ENCODE measurements at regions not wholly inside any gene's neighbourhood (a gene's known extent, or its start where the extent isn't known, plus 50 kb on each side); places are given as distances from the start of the nearest gene placed in this dataset.
A peak's percentile ranks its signal among the peaks of the same experiment; 100 is the strongest.

- no peak for DNase-seq (ENCODE audit: extremely low read depth, insufficient read length)
- no peaks in the 10 kb centered on the region for H3K36me3 ChIP-seq (ENCODE audit: control insufficient read depth, insufficient read depth, low read length)
- TF ChIP-seq CTCF (IDR thresholded peaks at IDR 0.05; ENCODE audit: insufficient read depth, low read length, poor library complexity, severe bottlenecking), result peak; percentile 22
- H3K27me3 ChIP-seq (replicated peaks; ENCODE audit: control insufficient read depth, insufficient read depth, low read length), result no peaks in the 10 kb centered on the region
- H3K4me3 ChIP-seq (replicated peaks; ENCODE audit: low read depth, low read length), result no peak overlapping the region
Observed at GRCh38 chr2:67476809-67477790, 80.0 kb downstream of the ETAA1 start.

GRCh38 chr2:67479261-67479660 lies 82.1 kb downstream of the ETAA1 start:
- no peaks in the 10 kb centered on the region for H3K36me3 ChIP-seq (ENCODE audit: control insufficient read depth, insufficient read depth, low read length)

GRCh38 chr2:67485431-67485830 lies 88.3 kb downstream of the ETAA1 start:
- TF ChIP-seq CTCF (IDR thresholded peaks at IDR 0.05; ENCODE audit: insufficient read depth, low read length, poor library complexity, severe bottlenecking), result no peak
- no peak for DNase-seq (ENCODE audit: extremely low read depth, insufficient read length)
- no peaks in the 10 kb centered on the region for H3K27me3 ChIP-seq (replicated peaks; ENCODE audit: control insufficient read depth, insufficient read depth, low read length)
- H3K36me3 ChIP-seq (ENCODE audit: control insufficient read depth, insufficient read depth, low read length), result no peaks in the 10 kb centered on the region
- H3K4me3 ChIP-seq (replicated peaks; ENCODE audit: low read depth, low read length), result no peak overlapping the region

More at GRCh38 chr2:67479261-67479660, 82.1 kb downstream of the ETAA1 start:
- Histone ChIP-seq H3K4me3 (replicated peaks; ENCODE audit: low read depth, low read length) (no peak overlapping the region), H3K27me3 (replicated peaks; ENCODE audit: control insufficient read depth, insufficient read depth, low read length) (no peaks in the 10 kb centered on the region)
- TF ChIP-seq CTCF (IDR thresholded peaks at IDR 0.05; ENCODE audit: insufficient read depth, low read length, poor library complexity, severe bottlenecking), result no peak
- no peak for DNase-seq (ENCODE audit: extremely low read depth, insufficient read length)

GRCh38 chr2:67486041-67486796 lies 89.1 kb downstream of the ETAA1 start:
- no peaks in the 10 kb centered on the region for H3K36me3 ChIP-seq (ENCODE audit: control insufficient read depth, insufficient read depth, low read length)
- no peak for DNase-seq (ENCODE audit: extremely low read depth, insufficient read length)
- no peak for TF ChIP-seq CTCF (IDR thresholded peaks at IDR 0.05; ENCODE audit: insufficient read depth, low read length, poor library complexity, severe bottlenecking)
- no peak overlapping the region for H3K4me3 ChIP-seq (replicated peaks; ENCODE audit: low read depth, low read length)
- no peaks in the 10 kb centered on the region for H3K27me3 ChIP-seq (replicated peaks; ENCODE audit: control insufficient read depth, insufficient read depth, low read length)

GRCh38 chr2:67487993-67488392 lies 90.9 kb downstream of the ETAA1 start:
- no peak for TF ChIP-seq CTCF (IDR thresholded peaks at IDR 0.05; ENCODE audit: insufficient read depth, low read length, poor library complexity, severe bottlenecking)
- Histone ChIP-seq H3K4me3 (replicated peaks; ENCODE audit: low read depth, low read length) (no peak overlapping the region), H3K27me3 (replicated peaks; ENCODE audit: control insufficient read depth, insufficient read depth, low read length) (no peaks in the 10 kb centered on the region), H3K36me3 (ENCODE audit: control insufficient read depth, insufficient read depth, low read length) (no peaks in the 10 kb centered on the region)
- DNase-seq (ENCODE audit: extremely low read depth, insufficient read length), result no peak
